ENCODE measurements at regions not wholly inside any gene's neighbourhood (a gene's known extent, or its start where the extent isn't known, plus 50 kb on each side); places are given as distances from the start of the nearest gene placed in this dataset.

DNA sequence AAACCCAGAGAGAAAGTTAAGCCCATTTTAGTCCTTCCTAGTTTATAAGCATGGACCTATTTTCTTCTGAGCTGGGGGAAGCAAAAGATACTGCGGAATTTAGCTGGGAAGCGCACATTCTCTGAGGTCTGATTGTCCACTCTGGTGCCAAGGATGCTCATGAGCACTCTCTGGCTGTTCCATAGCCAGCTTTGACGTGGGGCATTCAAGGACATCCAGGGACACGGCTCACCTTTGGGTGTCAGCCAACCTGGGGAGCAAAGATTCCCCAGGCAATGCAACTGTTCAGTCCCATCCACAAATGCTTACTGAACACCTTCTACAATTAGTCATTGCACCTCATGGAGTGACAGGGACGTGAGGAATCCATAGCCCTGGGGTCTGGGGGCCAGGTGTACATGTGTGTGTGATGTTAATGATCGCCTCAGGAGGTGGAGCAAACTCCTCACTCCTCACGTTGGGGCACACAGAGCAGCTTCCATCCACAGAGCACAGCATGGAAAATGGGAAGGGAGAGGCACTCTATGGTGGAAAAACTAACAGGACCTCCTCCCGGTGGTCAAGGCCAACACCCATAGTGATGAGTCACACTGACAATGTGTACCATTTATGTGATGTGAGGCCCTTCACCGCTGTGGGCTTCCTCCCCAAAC lies 67.5 kb upstream of the IGFBP3 start:
- Histone ChIP-seq H3K79me2 (ENCODE audit: control insufficient read depth, insufficient read depth, low read length) (no peaks in the 10 kb centered on the region), H3K4me1 (ENCODE audit: control insufficient read depth in 2 of 2, insufficient read depth in 2 of 2, low read length in 2 of 2) (no peaks in the 10 kb centered on the region), H3K9ac (ENCODE audit: low read length) (no peak overlapping the region), H2AFZ (ENCODE audit: insufficient read depth, low read depth, low read length, poor library complexity, severe bottlenecking) (no peak overlapping the region), H3K4me3 (ENCODE audit: control extremely low read depth in 1 of 5, extremely low read depth in 1 of 5, insufficient read depth in 1 of 5, low read depth in 2 of 5, low read length in 4 of 5) (no peak overlapping the region), H3K27ac (ENCODE audit: low read length in 2 of 2) (no peak overlapping the region), H4K20me1 (ENCODE audit: control insufficient read depth, insufficient read depth, low read length, poor library complexity, severe bottlenecking) (no peaks in the 10 kb centered on the region), H3K36me3 (replicated peaks in 1 of 2; ENCODE audit: control extremely low read depth in 1 of 2, control insufficient read depth in 1 of 2, extremely low read depth in 1 of 2, insufficient read depth in 2 of 2, low read length in 1 of 2) (no peaks in the 10 kb centered on the region), H3K4me2 (replicated peaks; ENCODE audit: low read depth, low read length, poor library complexity, severe bottlenecking) (no peak overlapping the region), H3K27me3 (replicated peaks in 1 of 4; ENCODE audit: control extremely low read depth in 1 of 4, control insufficient read depth in 3 of 4, insufficient read depth in 4 of 4, low read length in 3 of 4) (no peaks in the 10 kb centered on the region), H3K9me3 (ENCODE audit: control extremely low read depth in 1 of 3, control insufficient read depth in 2 of 3, insufficient read depth in 1 of 3, low read length in 2 of 3) (peaks cover 0 to 9% (median 0%) of the 10 kb centered on the region in 3 donors)
- no peaks in the 10 kb centered on the region for H3K4me1 Mint-ChIP-seq
- intact Hi-C loops (cut with micrococcal nuclease): no loop called here
- ATAC-seq (ENCODE audit: low read depth) (no peak), DNase-seq (no peak)
- H3K9me3 Mint-ChIP-seq (ENCODE audit: insufficient read depth): no peaks in the 10 kb centered on the region
- no peak overlapping the region for H3K4me3 Mint-ChIP-seq
- 91% methylated on average over 3 of the region's 9 CpGs for WGBS (ENCODE audit: insufficient coverage)
- no peaks in the 10 kb centered on the region for H3K27me3 Mint-ChIP-seq
- ChIA-PET CTCF (no interaction called here), POLR2A (no interaction called here)
- no peak overlapping the region for H3K27ac Mint-ChIP-seq
- TF ChIP-seq EZH2 (IDR thresholded peaks at IDR 0.05; ENCODE audit: borderline replicate concordance, insufficient read depth, low read depth, low read length, poor library complexity, severe bottlenecking): no peak
- TF ChIP-seq, protein P1, sequence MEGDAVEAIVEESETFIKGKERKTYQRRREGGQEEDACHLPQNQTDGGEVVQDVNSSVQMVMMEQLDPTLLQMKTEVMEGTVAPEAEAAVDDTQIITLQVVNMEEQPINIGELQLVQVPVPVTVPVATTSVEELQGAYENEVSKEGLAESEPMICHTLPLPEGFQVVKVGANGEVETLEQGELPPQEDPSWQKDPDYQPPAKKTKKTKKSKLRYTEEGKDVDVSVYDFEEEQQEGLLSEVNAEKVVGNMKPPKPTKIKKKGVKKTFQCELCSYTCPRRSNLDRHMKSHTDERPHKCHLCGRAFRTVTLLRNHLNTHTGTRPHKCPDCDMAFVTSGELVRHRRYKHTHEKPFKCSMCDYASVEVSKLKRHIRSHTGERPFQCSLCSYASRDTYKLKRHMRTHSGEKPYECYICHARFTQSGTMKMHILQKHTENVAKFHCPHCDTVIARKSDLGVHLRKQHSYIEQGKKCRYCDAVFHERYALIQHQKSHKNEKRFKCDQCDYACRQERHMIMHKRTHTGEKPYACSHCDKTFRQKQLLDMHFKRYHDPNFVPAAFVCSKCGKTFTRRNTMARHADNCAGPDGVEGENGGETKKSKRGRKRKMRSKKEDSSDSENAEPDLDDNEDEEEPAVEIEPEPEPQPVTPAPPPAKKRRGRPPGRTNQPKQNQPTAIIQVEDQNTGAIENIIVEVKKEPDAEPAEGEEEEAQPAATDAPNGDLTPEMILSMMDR (IDR thresholded peaks at IDR 0.05): no peak

DNA sequence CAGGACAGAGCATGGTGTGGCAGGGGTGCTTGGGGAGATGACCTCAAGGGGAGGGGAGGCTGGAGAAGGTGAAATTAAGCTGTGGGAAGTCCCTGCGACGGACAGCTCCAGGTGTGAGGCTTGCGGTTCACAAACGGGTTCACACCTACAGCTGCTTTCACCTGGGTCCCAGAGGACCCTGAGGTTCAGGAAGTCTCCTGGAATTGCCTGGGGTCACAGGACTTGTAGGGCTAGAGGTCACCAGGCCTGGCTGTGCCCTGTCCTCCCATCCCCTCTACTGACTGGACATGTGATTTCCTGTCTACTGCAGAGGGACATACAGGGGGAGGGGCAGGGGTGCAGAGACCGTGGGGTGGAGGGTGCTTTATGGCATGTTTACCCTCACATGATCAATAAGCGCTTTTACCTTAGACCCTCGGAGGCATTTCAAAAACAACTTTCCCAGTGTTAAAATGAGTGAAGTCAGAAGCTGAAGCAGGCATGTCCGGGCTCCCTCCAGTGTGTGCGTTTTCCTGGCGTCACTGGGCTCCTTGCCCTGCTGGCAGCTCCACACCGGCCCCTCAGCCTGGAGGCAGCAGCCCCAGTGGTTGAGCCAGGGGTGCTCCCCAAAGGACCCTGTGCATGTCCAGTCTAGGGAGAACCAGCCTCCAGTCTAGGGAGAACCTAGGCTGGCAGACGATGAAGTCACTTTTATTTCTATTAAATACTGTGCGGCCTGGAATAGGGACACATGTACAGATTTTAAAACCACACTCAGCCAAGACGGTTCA lies 66.6 kb upstream of the IGFBP3 start:
- no peak overlapping the region for H3K4me2 ChIP-seq (replicated peaks; ENCODE audit: low read depth, low read length, poor library complexity, severe bottlenecking)
- H3K79me2 ChIP-seq (ENCODE audit: control insufficient read depth, insufficient read depth, low read length): no peaks in the 10 kb centered on the region
- no peaks in the 10 kb centered on the region for H3K27me3 ChIP-seq (replicated peaks in 1 of 4; ENCODE audit: control extremely low read depth in 1 of 4, control insufficient read depth in 3 of 4, insufficient read depth in 4 of 4, low read length in 3 of 4)
- Mint-ChIP-seq H3K27ac (no peak overlapping the region), H3K9me3 (ENCODE audit: insufficient read depth) (no peaks in the 10 kb centered on the region), H3K27me3 (no peaks in the 10 kb centered on the region), H3K4me3 (no peak overlapping the region), H3K4me1 (no peaks in the 10 kb centered on the region)
- no peak for ATAC-seq (ENCODE audit: low read depth)
- H4K20me1 ChIP-seq (ENCODE audit: control insufficient read depth, insufficient read depth, low read length, poor library complexity, severe bottlenecking): no peaks in the 10 kb centered on the region
- no peak for TF ChIP-seq EZH2 (IDR thresholded peaks at IDR 0.05; ENCODE audit: borderline replicate concordance, insufficient read depth, low read depth, low read length, poor library complexity, severe bottlenecking)
- TF ChIP-seq, protein P1 (IDR thresholded peaks at IDR 0.05): no peak
- no peaks in the 10 kb centered on the region for H3K36me3 ChIP-seq (replicated peaks in 1 of 2; ENCODE audit: control extremely low read depth in 1 of 2, control insufficient read depth in 1 of 2, extremely low read depth in 1 of 2, insufficient read depth in 2 of 2, low read length in 1 of 2)
- 92% methylated on average over 12 of the region's 14 CpGs for WGBS (ENCODE audit: insufficient coverage)
- H3K27ac ChIP-seq (ENCODE audit: low read length in 2 of 2): no peak overlapping the region
- no peaks in the 10 kb centered on the region for H3K4me1 ChIP-seq (ENCODE audit: control insufficient read depth in 2 of 2, insufficient read depth in 2 of 2, low read length in 2 of 2)
- H2AFZ ChIP-seq (ENCODE audit: insufficient read depth, low read depth, low read length, poor library complexity, severe bottlenecking): no peak overlapping the region
- no peak overlapping the region for H3K4me3 ChIP-seq (ENCODE audit: control extremely low read depth in 1 of 5, extremely low read depth in 1 of 5, insufficient read depth in 1 of 5, low read depth in 2 of 5, low read length in 4 of 5)
- H3K9me3 ChIP-seq (ENCODE audit: control extremely low read depth in 1 of 3, control insufficient read depth in 2 of 3, insufficient read depth in 1 of 3, low read length in 2 of 3): peaks cover 0 to 9% (median 0%) of the 10 kb centered on the region in 3 donors
- no peak for DNase-seq
- no peak overlapping the region for H3K9ac ChIP-seq (ENCODE audit: low read length)
- POLR2A ChIA-PET: no interaction called here
- CTCF ChIA-PET: no interaction called here
- intact Hi-C loops (cut with micrococcal nuclease): no loop called here
